GM18867 (cell line): ENCODE measurements at regions not wholly inside any gene's neighbourhood (a gene's known extent, or its start where the extent isn't known, plus 50 kb on each side); places are given as distances from the start of the nearest gene placed in this dataset.
"Not testable (repeated sequence)": the region's sequence is repeated elsewhere in the genome, so short reads cannot be mapped to it uniquely, and the experiment has no call there.

Experiments used
- ATAC-seq: cut with Tn5 transposase; IDR thresholded peaks from one replicate; pipeline ENCODE4 v1.9.1; 2021; ENCODE audit warnings: mild to moderate bottlenecking, moderate library complexity; ENCODE audit not compliant: unreplicated experiment

- ATAC-seq: no peak
Observed at GRCh38 chr12:97784904-97785303, 322.3 kb downstream of the RMST start.

DNA sequence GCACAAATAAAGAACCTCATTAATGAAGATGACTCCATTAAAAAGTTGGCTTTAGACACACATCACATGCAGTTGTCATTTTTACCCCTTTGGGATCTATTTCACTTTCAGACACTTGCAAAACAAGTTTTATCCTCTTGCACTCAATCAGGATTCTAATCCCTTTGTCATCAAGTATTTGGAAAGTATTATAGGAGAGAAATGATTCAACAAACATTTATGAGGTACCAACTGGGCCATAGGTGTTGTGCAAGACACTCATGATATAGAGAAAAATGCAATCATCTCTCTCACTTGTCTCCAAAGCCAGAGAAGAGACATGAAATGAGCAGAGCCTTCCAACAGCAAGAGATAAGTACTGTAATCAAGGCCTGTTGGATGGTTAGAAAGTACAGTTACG lies 327.7 kb downstream of the RMST start:
- no peak for ATAC-seq

DNA sequence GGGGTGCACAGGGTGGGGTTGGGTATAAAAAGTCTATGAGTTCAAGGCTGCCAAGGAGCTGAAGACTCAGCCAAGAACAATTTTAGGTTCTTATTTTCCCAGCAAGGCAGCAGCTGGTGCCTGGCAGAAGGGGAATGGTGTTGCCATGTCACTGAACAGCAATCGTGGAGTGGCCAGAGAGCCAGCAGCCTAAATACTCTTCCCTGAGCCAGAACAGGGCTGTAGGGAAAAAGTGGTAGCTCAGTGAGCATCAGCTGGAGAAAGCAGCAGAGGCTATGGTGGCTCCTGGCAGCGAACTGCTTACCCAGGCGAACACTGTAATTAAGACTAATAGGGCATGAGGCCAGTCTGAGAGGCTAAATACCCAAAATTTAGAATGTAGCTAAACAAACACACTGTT lies 334.9 kb downstream of the RMST start:
- ATAC-seq: no peak

DNA sequence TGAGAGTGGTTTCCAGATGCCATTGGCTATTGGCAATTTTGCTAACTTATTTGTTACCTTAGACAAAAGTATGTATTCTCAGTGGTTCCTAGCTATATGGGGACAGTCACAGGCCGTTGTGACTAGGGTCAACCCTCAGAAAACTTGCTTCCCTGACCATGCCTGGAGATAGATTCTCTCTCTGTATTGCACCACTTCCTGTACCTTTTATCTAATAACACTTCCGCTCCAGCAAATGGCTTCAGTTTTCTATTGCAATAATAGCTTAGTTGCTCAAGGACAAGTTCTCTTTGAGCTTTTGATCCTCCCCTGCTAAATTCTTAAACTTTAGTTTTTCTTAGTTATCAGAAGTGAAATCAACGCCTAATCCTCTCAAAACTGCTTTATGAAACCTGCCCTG lies 338.0 kb downstream of the RMST start:
- ATAC-seq: no peak

DNA sequence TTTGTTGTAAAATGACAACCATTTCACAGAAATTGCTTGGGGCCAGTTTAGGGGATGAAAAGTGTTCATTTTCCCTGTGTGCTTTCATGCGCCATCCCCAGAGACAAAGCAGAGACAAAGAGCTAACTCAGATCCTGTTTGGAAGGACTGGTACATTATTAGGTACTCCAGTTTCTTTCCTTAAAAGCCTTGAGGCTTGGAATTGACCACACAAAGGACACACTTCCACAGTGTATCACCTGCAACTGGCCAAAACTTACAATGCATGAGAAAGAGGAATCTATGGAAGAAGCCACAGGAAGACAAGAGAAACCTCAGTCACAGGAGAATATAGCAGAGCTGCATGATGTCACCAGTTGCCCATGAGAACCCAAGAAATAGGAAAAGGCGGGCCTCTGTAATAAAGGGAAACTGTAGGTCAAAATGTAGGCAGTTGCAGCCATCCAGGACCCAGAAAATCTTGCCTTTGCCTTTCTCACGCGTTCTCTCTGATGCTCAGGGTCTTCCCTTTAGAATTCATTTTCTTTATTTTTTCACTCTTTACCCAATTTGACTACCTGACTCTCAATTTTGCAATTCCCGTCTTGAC lies 339.0 kb downstream of the RMST start:
- ATAC-seq: no peak

DNA sequence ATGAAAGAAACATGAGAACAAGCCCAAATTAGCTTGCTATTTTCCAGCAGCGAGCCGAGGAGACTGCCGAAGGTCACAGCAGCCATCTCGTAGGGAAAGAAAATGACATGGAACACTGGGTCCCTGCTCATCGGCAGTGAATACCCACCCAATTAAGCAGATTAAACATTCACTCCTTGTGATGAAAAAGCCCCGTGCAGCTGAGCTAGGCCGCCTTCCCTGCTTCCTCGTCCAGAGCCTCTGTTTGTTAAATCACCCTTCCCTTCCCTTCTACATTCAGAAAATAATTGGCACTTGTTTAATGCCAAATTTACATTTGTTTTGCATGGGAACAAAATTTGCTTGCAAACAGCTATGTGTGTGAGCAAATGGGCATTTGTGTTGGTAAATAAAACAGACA lies 342.5 kb downstream of the RMST start:
- no peak for ATAC-seq

DNA sequence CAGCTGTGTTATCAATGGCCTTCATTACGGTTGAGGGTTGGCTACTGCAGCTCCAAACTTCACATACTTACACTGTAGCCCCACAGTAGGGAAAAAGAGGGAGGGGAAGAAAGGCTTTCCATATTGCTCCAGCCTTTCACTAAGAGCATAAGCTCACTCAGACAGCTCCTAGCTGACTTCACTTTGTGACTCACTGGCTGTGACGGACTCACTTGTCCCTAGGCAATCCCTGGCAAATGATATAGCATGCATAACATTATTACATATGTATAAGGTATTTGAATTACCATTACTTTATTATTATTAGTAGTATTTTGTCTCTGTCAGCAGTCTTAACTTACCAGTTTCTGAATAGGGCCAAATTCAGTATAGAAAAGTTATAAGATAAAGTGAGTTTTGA lies 350.7 kb downstream of the RMST start:
- ATAC-seq: no peak

DNA sequence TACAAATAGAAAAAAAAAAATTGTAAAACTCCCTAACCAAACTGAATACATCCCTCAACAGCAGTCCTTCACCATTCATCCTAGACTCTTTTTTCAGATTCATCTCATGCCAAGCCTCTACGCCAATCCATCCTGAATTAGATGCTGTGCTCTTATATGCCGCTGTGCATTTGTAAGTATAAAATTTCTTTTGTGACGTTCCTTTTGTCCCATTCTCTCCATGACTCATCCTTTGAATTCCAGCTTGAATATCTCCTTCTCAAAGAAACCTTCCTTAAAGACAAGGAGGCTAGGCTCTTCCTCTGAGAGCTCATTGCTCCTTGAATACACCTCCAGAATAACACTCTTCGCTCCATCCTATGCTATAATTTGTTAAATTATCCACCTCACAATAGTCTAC lies 359.2 kb downstream of the RMST start:
- no peak for ATAC-seq

DNA sequence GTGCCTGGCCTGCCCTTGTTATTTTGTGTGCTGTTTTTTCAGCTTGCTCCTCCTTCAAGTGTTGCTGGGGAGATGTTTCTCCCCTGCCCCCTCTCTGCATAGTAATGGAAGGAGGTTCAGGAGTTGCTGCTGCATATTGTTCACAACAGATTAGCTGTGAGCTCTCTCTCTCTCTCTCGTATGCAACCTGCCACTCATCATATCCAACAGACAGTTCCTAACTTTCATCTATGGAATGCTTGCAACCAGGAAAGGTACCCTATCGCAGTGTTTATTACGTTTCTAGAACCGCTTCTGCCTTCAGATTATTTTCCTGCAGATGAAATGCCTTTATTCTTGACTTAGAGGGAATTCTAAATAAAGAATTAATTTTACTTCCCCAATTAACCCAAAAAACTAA lies 372.9 kb downstream of the RMST start:
- ATAC-seq: no peak

- ATAC-seq: no peak
Observed at GRCh38 chr12:97837401-97837800, 374.8 kb downstream of the RMST start.

GRCh38 chr12:97848051-97848450 lies 385.4 kb downstream of the RMST start:
- no peak for ATAC-seq

GRCh38 chr12:97854477-97854876 lies 391.9 kb downstream of the RMST start:
- ATAC-seq: no peak

- peak; percentile 40 for ATAC-seq
Observed at GRCh38 chr12:97862072-97862471, 399.5 kb downstream of the RMST start.

- no peak for ATAC-seq
Observed at GRCh38 chr12:97875064-97875463, 412.5 kb downstream of the RMST start.

- no peak for ATAC-seq
Observed at GRCh38 chr12:97876780-97877179, 414.2 kb downstream of the RMST start.

DNA sequence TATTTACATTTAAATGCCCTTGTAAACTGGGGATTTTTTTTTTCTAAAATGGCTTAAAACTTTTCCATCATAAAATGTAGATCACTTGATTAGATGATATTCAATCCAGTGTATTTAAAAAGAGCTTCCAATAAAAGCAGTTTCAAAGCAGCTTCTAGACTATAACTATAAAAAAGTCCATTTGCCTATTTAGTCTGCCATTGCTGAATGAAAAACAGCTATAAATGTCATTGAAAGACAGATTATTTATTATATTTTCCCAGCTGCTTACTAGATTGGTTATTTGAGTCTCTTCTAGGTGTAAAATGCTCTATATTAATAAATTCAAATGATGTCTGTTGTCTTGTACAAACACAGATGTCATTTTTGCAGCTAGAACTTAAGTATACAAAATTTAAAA lies 414.8 kb downstream of the RMST start:
- no peak for ATAC-seq

DNA sequence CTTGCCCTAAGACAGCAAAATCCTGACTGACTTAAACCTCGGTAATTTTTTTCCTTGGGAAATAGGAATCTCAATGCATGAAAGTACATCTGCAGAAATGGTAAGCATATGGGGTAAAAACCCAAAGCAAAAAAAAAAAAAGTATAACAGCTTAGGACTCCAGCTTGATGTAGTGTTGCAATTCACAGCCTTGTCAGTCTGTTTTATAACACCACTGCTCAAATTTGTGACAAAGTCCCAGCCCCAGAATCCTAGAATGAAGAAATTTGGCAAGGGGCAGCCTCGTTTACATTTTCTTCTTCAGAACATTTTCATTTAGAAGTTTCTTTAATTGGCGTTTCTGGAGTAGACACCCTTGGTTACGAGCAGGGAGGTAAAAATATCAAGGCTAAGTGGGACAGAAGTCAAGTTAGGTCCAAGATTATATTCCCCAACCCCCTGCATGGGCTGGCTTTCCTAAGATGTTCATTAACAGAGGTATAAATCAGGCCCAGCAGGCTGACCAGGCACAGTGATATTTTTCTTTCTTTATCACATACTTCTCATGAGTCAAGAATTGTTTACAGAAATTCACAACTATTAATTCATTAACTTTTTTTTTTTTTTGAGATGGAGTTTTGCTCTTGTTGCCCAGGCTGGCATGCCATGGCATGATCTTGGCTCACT lies 424.0 kb downstream of the RMST start:
- ATAC-seq: no peak

DNA sequence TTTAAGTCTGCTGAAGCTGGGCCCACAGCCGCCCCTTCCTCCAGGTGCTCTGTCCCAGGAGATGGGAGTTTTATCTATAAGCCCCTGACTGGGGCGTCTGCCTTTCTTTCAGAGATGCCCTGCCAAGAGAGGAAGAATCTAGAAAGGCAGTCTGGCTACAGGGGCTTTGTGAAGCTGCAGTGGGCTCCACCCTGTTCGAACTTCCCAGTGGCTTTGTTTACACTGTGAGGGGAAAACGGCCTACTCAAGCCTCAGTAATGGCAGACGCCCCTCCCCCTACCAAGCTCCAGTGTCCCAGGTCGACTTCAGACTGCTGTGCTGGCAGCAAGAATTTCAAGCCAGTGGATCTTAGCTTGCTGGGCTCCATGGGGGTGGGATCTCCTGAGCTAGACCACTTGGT lies 435.3 kb downstream of the RMST start:
- ATAC-seq: not testable (repeated sequence)

- ATAC-seq: no peak
Observed at GRCh38 chr12:97899529-97899928, 436.9 kb downstream of the RMST start.

GRCh38 chr12:97899956-97900355 lies 437.4 kb downstream of the RMST start:
- ATAC-seq: no peak

GRCh38 chr12:97903356-97903755 lies 440.8 kb downstream of the RMST start:
- no peak for ATAC-seq

DNA sequence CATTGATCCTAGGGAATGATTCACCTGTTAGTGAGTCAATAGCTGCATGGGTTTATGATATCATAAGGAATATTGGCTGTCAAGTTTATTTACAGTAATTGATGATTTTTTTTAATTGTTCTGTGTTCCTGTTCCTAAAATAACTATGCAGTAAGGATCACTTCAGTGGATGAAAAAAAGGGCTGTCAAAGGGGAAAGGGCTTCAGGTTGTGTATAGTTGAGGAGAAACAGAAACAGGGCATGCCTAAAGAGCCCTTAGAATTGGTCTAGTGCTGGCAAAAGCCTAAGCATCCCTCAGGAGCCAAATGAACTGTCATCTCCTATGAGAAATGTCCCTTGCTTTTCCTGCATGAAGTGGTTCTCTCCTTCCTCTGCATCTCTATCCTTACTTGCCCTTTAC lies 444.9 kb downstream of the RMST start:
- ATAC-seq: no peak

DNA sequence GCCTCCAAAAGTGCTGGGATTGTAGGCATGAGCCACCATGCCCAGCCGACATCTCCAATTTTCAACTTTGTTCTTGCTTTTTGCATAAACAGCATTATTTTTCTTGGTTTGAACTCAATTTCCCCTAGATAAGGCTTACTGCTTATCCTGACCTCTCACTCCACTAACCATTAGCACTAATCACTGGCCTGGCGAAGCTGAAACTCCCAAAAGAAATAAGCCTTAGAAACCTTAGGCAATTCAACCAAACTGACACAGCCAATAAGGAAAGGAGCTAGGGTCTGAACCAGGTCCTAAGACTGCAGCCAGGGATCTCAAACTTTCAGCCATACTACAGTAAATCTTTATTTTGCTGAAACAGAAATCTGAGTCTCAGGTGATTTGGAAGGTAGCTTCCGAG lies 448.0 kb downstream of the RMST start:
- ATAC-seq: no peak
